Fibroblast of lung (primary cell): ENCODE measurements at regions not wholly inside any gene's neighbourhood (a gene's known extent, or its start where the extent isn't known, plus 50 kb on each side); places are given as distances from the start of the nearest gene placed in this dataset.

Source experiments
- DNase-seq, 2 donors: peaks; one replicate each; pipeline versions ENCODE4 v3.0.0 to v3.0.0-alpha.2; 2010; ENCODE audit warnings: low read depth in 2 of 2
- H2AFZ ChIP-seq: 2 replicates; pipeline ENCODE4 v1.5.1; 2012; ENCODE audit warnings: low read length, control low read depth, inconsistent platforms
- H3K27ac ChIP-seq: 2 replicates; pipeline ENCODE4 v1.5.1; 2011; ENCODE audit warnings: low read length, control low read depth; ENCODE audit not compliant: insufficient read depth
- H3K27me3 ChIP-seq: 2 replicates; pipeline ENCODE4 v1.5.1; 2011; ENCODE audit warnings: mild to moderate bottlenecking, low read length; ENCODE audit not compliant: control insufficient read depth, insufficient read depth
- H3K36me3 ChIP-seq: 2 replicates; pipeline ENCODE4 v1.5.1; 2011; ENCODE audit warnings: low read length; ENCODE audit not compliant: control insufficient read depth, insufficient read depth
- H3K4me1 ChIP-seq: 2 replicates; pipeline ENCODE4 v1.5.1; 2011; ENCODE audit warnings: low read length; ENCODE audit not compliant: control insufficient read depth, insufficient read depth; ENCODE audit errors: extremely low read depth
- H3K4me2 ChIP-seq: 2 replicates; pipeline ENCODE4 v1.5.1; 2011; ENCODE audit warnings: low read length, control low read depth; ENCODE audit not compliant: insufficient read depth; ENCODE audit errors: extremely low read depth
- H3K4me3 ChIP-seq, 4 experiments: fragments of 200-600 bp in 1 of 4; sonication (generic) in 1 of 4; replicated peaks in 1 of 4; 2 replicates each; pipeline ENCODE4 v1.5.1; 2011 to 2016; ENCODE audit warnings: low read length in 4 of 4, low read depth in 3 of 4, mild to moderate bottlenecking in 3 of 4, control low read depth in 2 of 4, inconsistent platforms in 1 of 4, mixed read lengths in 1 of 4; ENCODE audit not compliant: insufficient read depth in 1 of 4; ENCODE audit errors: control extremely low read depth in 1 of 4
- H3K79me2 ChIP-seq: 2 replicates; pipeline ENCODE4 v1.5.1; 2012; ENCODE audit warnings: mild to moderate bottlenecking, low read length, inconsistent platforms; ENCODE audit not compliant: control insufficient read depth, insufficient read depth
- H3K9ac ChIP-seq: 2 replicates; pipeline ENCODE4 v1.5.1; 2011; ENCODE audit warnings: mild to moderate bottlenecking, low read length, control low read depth; ENCODE audit not compliant: insufficient read depth
- H3K9me3 ChIP-seq: 2 replicates; pipeline ENCODE4 v1.5.1; 2012; ENCODE audit warnings: low read depth, low read length; ENCODE audit not compliant: control insufficient read depth, insufficient read depth
- H4K20me1 ChIP-seq: 2 replicates; pipeline ENCODE4 v1.5.1; 2011; ENCODE audit warnings: low read length; ENCODE audit not compliant: control insufficient read depth, insufficient read depth; ENCODE audit errors: extremely low read depth
- CTCF ChIP-seq, 2 donors: IDR thresholded peaks in 1 of 2; conservative IDR thresholded peaks in 1 of 2; 1 replicate in 1 of 2; 2 replicates in 1 of 2; pipeline ENCODE4 v1.5.1; 2011 to 2012; ENCODE audit warnings: low read length in 2 of 2, control low read depth in 1 of 2, inconsistent platforms in 1 of 2, low read depth in 1 of 2, mild to moderate bottlenecking in 1 of 2
- EZH2 ChIP-seq: IDR thresholded peaks from 2 replicates; pipeline ENCODE4 v1.5.1; 2012; ENCODE audit warnings: low read length, control low read depth, mild to moderate bottlenecking; ENCODE audit errors: missing control alignments

DNA sequence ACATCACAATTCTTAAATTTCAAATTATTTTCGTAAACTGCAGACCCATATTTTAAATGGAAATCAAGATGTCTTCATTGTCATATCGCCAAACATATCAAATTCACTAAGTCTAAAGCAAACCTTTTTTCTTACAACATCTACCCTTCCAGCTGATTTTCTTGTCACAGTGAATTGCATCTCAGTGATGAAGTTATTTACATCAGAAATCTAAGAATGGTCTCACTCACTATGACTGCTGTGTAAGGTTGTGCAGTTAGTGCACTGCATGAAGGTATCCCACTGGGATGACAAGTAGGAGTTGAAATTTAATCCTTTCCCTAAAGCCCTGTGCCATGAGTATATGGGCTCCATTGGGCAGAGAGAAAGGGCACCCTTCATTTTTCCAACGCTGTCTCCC, 399.4 kb upstream of the ITGA1 start:
- H3K27me3 ChIP-seq, result no peaks in the 10 kb centered on the region
- TF ChIP-seq CTCF (conservative IDR thresholded peaks at IDR 0.05 in 1 of 2, IDR thresholded peaks at IDR 0.05 in 1 of 2; ENCODE audit: low read depth in 1 of 2, low read length in 2 of 2) (no peak), EZH2 (no peak)
- H3K27ac ChIP-seq, result no peak overlapping the region
- no peaks in the 10 kb centered on the region for H3K79me2 ChIP-seq
- H3K4me2 ChIP-seq, result no peak overlapping the region
- no peaks in the 10 kb centered on the region for H3K9me3 ChIP-seq
- H3K4me1 ChIP-seq, result no peaks in the 10 kb centered on the region
- no peaks in the 10 kb centered on the region for H4K20me1 ChIP-seq
- H3K9ac ChIP-seq, result no peak overlapping the region
- H3K4me3 ChIP-seq, result no peak overlapping the region
- no peaks in the 10 kb centered on the region for H3K36me3 ChIP-seq
- DNase-seq, result no peak
- no peak overlapping the region for H2AFZ ChIP-seq

DNA sequence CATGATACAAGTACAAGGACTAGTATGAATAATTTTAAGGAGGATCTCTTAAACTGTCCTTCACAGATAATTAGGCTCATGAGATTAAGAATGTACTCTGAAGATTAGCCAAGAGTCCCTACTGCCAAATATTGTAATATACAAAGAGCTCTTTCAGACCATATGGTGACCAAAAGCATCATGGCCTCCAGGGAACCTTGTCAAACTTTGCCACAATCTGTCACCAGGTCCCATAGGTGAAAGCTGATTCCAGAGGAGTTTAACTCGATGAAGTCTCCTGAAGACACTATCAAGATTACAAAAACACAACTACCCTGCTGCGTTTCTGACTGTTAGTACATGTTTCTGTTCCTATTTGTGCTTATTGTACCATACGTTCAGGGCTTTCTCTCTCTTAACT, 395.4 kb upstream of the ITGA1 start:
- Histone ChIP-seq H2AFZ (no peak overlapping the region), H3K4me3 (no peak overlapping the region), H3K27ac (no peak overlapping the region), H3K79me2 (no peaks in the 10 kb centered on the region), H3K4me1 (no peaks in the 10 kb centered on the region), H3K36me3 (no peaks in the 10 kb centered on the region), H3K9ac (no peak overlapping the region), H4K20me1 (no peaks in the 10 kb centered on the region), H3K27me3 (no peaks in the 10 kb centered on the region), H3K4me2 (no peak overlapping the region), H3K9me3 (no peaks in the 10 kb centered on the region)
- DNase-seq, result no peak
- TF ChIP-seq EZH2 (no peak), CTCF (conservative IDR thresholded peaks at IDR 0.05 in 1 of 2, IDR thresholded peaks at IDR 0.05 in 1 of 2; ENCODE audit: low read depth in 1 of 2, low read length in 2 of 2) (no peak)

- TF ChIP-seq EZH2, result no peak
- no peak for TF ChIP-seq CTCF (conservative IDR thresholded peaks at IDR 0.05 in 1 of 2, IDR thresholded peaks at IDR 0.05 in 1 of 2; ENCODE audit: low read depth in 1 of 2, low read length in 2 of 2)
- Histone ChIP-seq H2AFZ (no peak overlapping the region), H3K4me3 (no peak overlapping the region), H3K9ac (no peak overlapping the region), H3K4me1 (no peaks in the 10 kb centered on the region), H3K27ac (no peak overlapping the region), H3K9me3 (no peaks in the 10 kb centered on the region), H3K79me2 (no peaks in the 10 kb centered on the region), H4K20me1 (no peaks in the 10 kb centered on the region), H3K27me3 (no peaks in the 10 kb centered on the region), H3K36me3 (no peaks in the 10 kb centered on the region), H3K4me2 (no peak overlapping the region)
- DNase-seq, result no peak
These were observed 377.9 kb upstream of the ITGA1 start for GRCh38 chr5:52409835-52410234.
